ENCODE measurements at regions not wholly inside any gene's neighbourhood (a gene's known extent, or its start where the extent isn't known, plus 50 kb on each side); places are given as distances from the start of the nearest gene placed in this dataset.

DNA sequence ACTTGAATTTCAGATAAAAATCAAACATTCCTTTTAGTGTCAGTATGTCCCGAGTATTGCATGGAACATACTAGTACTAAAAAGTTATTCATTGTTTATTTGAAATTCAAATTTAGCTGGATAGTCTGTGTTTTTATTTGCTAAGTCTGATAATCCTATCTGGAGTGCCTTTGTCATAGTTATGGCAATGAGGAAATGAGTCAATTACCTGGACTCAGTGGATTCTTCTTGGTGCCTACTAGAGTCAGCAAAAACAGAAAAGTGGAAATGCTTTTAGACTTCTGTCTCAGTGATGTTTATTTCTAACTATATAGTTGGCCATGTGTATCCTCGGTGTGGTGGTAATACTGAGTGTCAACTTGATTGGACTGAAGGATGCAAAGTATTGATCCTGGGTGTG lies 121.3 kb upstream of the EEF1E1 start:
- H3K4me1 ChIP-seq, result no peaks in the 10 kb centered on the region

DNA sequence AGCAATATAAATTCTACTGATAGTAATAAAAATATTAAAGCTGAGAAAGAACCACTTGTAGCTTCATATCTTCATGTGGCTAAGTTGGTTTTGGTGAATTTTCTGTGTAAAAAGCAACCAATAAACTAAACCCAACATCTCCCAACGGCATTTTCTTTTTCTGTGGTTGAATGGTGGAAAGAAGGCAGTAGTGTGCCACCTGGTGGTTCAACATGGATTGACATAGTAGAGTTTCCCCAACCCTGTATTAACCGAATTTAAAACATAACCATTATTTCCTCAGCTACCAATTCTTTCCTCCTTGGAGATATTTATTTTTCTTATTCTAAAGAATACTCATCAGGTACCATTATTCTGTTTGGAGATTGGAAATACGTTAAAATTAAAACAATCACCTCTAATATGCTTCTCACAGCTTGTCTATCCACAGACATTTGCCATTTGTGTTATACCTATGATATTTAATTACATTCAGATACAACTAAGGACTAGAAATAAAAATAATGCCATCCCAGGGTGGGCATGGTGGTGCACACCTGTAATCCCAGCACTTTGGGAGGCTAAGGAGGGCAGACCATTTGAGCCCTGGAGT lies 117.1 kb upstream of the EEF1E1 start:
- no peak for TF ChIP-seq POLR2A (IDR thresholded peaks at IDR 0.05)
- TF ChIP-seq, protein P1, sequence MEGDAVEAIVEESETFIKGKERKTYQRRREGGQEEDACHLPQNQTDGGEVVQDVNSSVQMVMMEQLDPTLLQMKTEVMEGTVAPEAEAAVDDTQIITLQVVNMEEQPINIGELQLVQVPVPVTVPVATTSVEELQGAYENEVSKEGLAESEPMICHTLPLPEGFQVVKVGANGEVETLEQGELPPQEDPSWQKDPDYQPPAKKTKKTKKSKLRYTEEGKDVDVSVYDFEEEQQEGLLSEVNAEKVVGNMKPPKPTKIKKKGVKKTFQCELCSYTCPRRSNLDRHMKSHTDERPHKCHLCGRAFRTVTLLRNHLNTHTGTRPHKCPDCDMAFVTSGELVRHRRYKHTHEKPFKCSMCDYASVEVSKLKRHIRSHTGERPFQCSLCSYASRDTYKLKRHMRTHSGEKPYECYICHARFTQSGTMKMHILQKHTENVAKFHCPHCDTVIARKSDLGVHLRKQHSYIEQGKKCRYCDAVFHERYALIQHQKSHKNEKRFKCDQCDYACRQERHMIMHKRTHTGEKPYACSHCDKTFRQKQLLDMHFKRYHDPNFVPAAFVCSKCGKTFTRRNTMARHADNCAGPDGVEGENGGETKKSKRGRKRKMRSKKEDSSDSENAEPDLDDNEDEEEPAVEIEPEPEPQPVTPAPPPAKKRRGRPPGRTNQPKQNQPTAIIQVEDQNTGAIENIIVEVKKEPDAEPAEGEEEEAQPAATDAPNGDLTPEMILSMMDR (IDR thresholded peaks at IDR 0.05), result peak; percentile 23 to 70
- Histone ChIP-seq H3K36me3 (no peaks in the 10 kb centered on the region), H3K9me3 (no peaks in the 10 kb centered on the region), H3K4me3 (no peak overlapping the region), H3K27me3 (peaks cover 3% of the 10 kb centered on the region), H3K4me1 (no peaks in the 10 kb centered on the region), H3K27ac (no peak overlapping the region)
- DNase-seq (ENCODE audit: low spot score in 2 of 2), result no peak
- 2% methylated on average over 3 of the region's 3 CpGs for WGBS

More for the DNA sequence above, 121.3 kb upstream of the EEF1E1 start:
- no peak for DNase-seq (ENCODE audit: low spot score in 2 of 2)
- no peak overlapping the region for H3K27ac ChIP-seq
- H3K27me3 ChIP-seq, result no peaks in the 10 kb centered on the region
- H3K9me3 ChIP-seq, result no peaks in the 10 kb centered on the region
- no peak overlapping the region for H3K4me3 ChIP-seq
- WGBS, result 57% methylated on average over 2 of the region's 2 CpGs
- no peaks in the 10 kb centered on the region for H3K36me3 ChIP-seq
- no peak for TF ChIP-seq POLR2A (IDR thresholded peaks at IDR 0.05)
- no peak for TF ChIP-seq EP300 (IDR thresholded peaks at IDR 0.05)
- TF ChIP-seq, protein P1 (IDR thresholded peaks at IDR 0.05), result no peak
- no peak for TF ChIP-seq POLR2AphosphoS5 (IDR thresholded peaks at IDR 0.05)

DNA sequence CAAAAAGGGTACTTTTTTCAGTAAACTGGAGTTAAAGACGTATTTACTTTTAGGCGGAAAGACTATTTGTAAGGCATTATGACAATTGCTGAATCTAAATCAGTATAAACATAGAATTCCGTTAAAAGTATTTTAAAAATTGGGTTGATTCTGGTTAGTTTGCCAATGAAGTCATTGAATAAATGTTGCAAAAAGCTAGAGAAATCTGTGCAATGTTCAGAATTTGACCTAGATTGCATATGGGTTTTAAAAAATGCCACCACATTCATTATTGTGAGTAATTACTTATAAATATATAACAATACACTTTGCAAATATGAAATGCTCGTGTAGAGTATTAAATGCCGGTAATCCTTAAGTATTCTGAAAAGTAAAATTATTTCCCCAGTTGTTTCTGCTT lies 116.5 kb upstream of the EEF1E1 start:
- 74% methylated on average over 5 of the region's 5 CpGs for WGBS
- TF ChIP-seq EP300 (IDR thresholded peaks at IDR 0.05), result no peak

DNA sequence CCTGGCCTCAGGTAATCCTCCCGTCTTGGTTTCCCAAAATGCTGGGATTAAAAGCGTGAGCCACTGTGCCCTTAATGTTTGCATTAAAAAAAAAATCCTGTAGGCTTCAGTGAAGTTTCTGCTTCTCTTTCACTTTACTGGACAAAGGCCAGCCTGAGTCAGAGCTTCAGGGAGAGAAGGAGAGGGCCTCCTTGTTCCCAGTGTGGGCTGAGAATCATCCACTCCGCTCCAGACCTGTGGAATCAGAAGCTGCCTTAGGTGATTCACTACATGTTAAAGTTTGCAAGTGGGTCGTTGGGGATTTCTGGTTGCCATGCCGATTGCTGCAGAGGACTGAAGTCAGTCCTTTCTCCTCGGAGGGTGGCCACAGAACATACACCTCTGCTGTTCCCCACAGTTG lies 113.3 kb upstream of the EEF1E1 start:
- no peak for DNase-seq (ENCODE audit: low spot score in 2 of 2)

More for the DNA sequence above, 116.5 kb upstream of the EEF1E1 start:
- no peaks in the 10 kb centered on the region for H3K36me3 ChIP-seq
- H3K27me3 ChIP-seq, result peaks cover 3% of the 10 kb centered on the region
- H3K4me3 ChIP-seq, result no peak overlapping the region
- no peaks in the 10 kb centered on the region for H3K9me3 ChIP-seq
- H3K27ac ChIP-seq, result no peak overlapping the region
- no peaks in the 10 kb centered on the region for H3K4me1 ChIP-seq
- DNase-seq (ENCODE audit: low spot score in 2 of 2), result no peak

DNA sequence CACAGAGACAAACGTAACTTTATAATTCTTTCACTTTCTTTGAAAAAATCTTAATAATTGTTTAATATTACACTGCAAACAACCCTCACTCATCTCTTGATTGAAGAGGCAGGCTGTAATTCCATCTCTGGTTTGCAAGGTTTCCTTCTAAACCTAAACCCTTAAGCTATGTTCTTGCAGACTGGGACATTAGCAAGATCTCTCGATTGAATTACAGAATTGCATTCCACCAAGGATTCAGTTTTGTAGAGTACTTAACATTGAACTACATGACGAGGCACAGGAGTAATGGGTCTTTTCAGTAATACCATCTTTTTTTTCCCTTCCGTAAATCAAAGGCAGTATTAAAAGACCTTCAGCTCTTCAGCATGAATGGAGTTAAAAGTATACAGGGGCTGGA lies 111.6 kb upstream of the EEF1E1 start:
- Histone ChIP-seq H3K9me3 (no peaks in the 10 kb centered on the region), H3K27ac (no peak overlapping the region), H3K27me3 (peaks cover 3% of the 10 kb centered on the region), H3K4me1 (no peaks in the 10 kb centered on the region), H3K4me3 (no peak overlapping the region), H3K36me3 (no peaks in the 10 kb centered on the region)
- 70% methylated on average over 4 of the region's 4 CpGs for WGBS
- no peak for DNase-seq (ENCODE audit: low spot score in 2 of 2)
- TF ChIP-seq POLR2A (IDR thresholded peaks at IDR 0.05) (no peak), POLR2AphosphoS5 (IDR thresholded peaks at IDR 0.05) (no peak), EP300 (IDR thresholded peaks at IDR 0.05) (no peak)
- TF ChIP-seq, protein P1 (IDR thresholded peaks at IDR 0.05), result no peak

More for the DNA sequence above, 113.3 kb upstream of the EEF1E1 start:
- no peaks in the 10 kb centered on the region for H3K9me3 ChIP-seq
- H3K27ac ChIP-seq, result no peak overlapping the region
- H3K4me3 ChIP-seq, result no peak overlapping the region
- no peaks in the 10 kb centered on the region for H3K36me3 ChIP-seq
- TF ChIP-seq POLR2AphosphoS5 (IDR thresholded peaks at IDR 0.05), result no peak
- TF ChIP-seq, protein P1 (IDR thresholded peaks at IDR 0.05), result no peak
- TF ChIP-seq EP300 (IDR thresholded peaks at IDR 0.05), result no peak
- TF ChIP-seq POLR2A (IDR thresholded peaks at IDR 0.05), result no peak
- H3K4me1 ChIP-seq, result no peaks in the 10 kb centered on the region
- peaks cover 3% of the 10 kb centered on the region for H3K27me3 ChIP-seq
- WGBS, result 47% methylated on average over 6 of the region's 6 CpGs
